ENCODE measurements at regions not wholly inside any gene's neighbourhood (a gene's known extent, or its start where the extent isn't known, plus 50 kb on each side); places are given as distances from the start of the nearest gene placed in this dataset.

GRCh38 chr12:107225635-107226034, 132.3 kb upstream of the CRY1 start:
- DNase-seq (ENCODE audit: low read depth in 3 of 3), result no peak

- no peak for DNase-seq (ENCODE audit: low read depth in 3 of 3)
Measured at GRCh38 chr12:107226126-107226525, 132.8 kb upstream of the CRY1 start.

GRCh38 chr12:107228076-107228475, 134.7 kb upstream of the CRY1 start:
- DNase-seq (ENCODE audit: low read depth in 3 of 3), result no peak

- no peak for DNase-seq (ENCODE audit: low read depth in 3 of 3)
Measured at GRCh38 chr12:107229827-107230226, 136.5 kb upstream of the CRY1 start.

GRCh38 chr12:107231303-107231702, 138.0 kb upstream of the CRY1 start:
- DNase-seq (ENCODE audit: low read depth in 3 of 3), result no peak

GRCh38 chr12:107233551-107233950, 140.2 kb upstream of the CRY1 start:
- DNase-seq (ENCODE audit: low read depth in 3 of 3), result no peak

- DNase-seq (ENCODE audit: low read depth in 3 of 3), result no peak
Measured at GRCh38 chr12:107235600-107235999, 142.3 kb upstream of the CRY1 start.

GRCh38 chr12:107236824-107237511, 143.6 kb upstream of the CRY1 start:
- no peak for DNase-seq (ENCODE audit: low read depth in 3 of 3)

GRCh38 chr12:107238296-107238695, 144.9 kb upstream of the CRY1 start:
- DNase-seq (ENCODE audit: low read depth in 3 of 3), result no peak

- DNase-seq (ENCODE audit: low read depth in 3 of 3), result no peak
Measured at GRCh38 chr12:107241411-107241810, 148.1 kb upstream of the CRY1 start.

- no peak for DNase-seq (ENCODE audit: low read depth in 3 of 3)
Measured at GRCh38 chr12:107242189-107242588, 148.8 kb upstream of the CRY1 start.

GRCh38 chr12:107243341-107243740, 150.0 kb upstream of the CRY1 start:
- DNase-seq (ENCODE audit: low read depth in 3 of 3), result no peak

GRCh38 chr12:107244584-107244983, 151.2 kb upstream of the CRY1 start:
- DNase-seq (ENCODE audit: low read depth in 3 of 3), result no peak

GRCh38 chr12:107247650-107248049, 154.3 kb upstream of the CRY1 start:
- DNase-seq (ENCODE audit: low read depth in 3 of 3), result no peak

- DNase-seq (ENCODE audit: low read depth in 3 of 3), result no peak
Measured at GRCh38 chr12:107248187-107248586, 154.8 kb upstream of the CRY1 start.

GRCh38 chr12:107251288-107251687, 157.9 kb upstream of the CRY1 start:
- no peak for DNase-seq (ENCODE audit: low read depth in 3 of 3)

GRCh38 chr12:107253361-107253760, 160.0 kb upstream of the CRY1 start:
- no peak for DNase-seq (ENCODE audit: low read depth in 3 of 3)

- DNase-seq (ENCODE audit: low read depth in 3 of 3), result no peak
Measured at GRCh38 chr12:107254258-107254856, 161.0 kb upstream of the CRY1 start.

GRCh38 chr12:107258780-107259179, 165.4 kb upstream of the CRY1 start:
- no peak for DNase-seq (ENCODE audit: low read depth in 3 of 3)

GRCh38 chr12:107263980-107264379, 170.6 kb upstream of the CRY1 start:
- DNase-seq (ENCODE audit: low read depth in 3 of 3), result no peak

- no peak for DNase-seq (ENCODE audit: low read depth in 3 of 3)
Measured at GRCh38 chr12:107264667-107265066, 171.3 kb upstream of the CRY1 start.

- no peak for DNase-seq (ENCODE audit: low read depth in 3 of 3)
Measured at GRCh38 chr12:107267604-107268003, 174.3 kb upstream of the CRY1 start.

GRCh38 chr12:107271523-107271922, 178.2 kb upstream of the CRY1 start:
- no peak for DNase-seq (ENCODE audit: low read depth in 3 of 3)

- DNase-seq (ENCODE audit: low read depth in 3 of 3), result no peak
Measured at GRCh38 chr12:107275530-107275929, 182.2 kb upstream of the CRY1 start.

All from stimulated activated CD4-positive, alpha-beta T cell treated with anti-CD3 and anti-CD28 coated beads, TNF-alpha, amount 100 ng/mL, for 48 hours (primary cell).